GM20431 (cell line): ENCODE measurements at regions not wholly inside any gene's neighbourhood (a gene's known extent, or its start where the extent isn't known, plus 50 kb on each side); places are given as distances from the start of the nearest gene placed in this dataset.
"Not testable (repeated sequence)": the region's sequence is repeated elsewhere in the genome, so short reads cannot be mapped to it uniquely, and the experiment has no call there.

Experiments
- in situ Hi-C: fragments of 300-500 bp; cut with MseI, MboI; formaldehyde crosslinking; loops from one replicate; pipeline ENCODE4 v1.15.0; 2020; ENCODE audit warnings: low sequenced_read_pairs; ENCODE audit not compliant: unreplicated experiment

DNA sequence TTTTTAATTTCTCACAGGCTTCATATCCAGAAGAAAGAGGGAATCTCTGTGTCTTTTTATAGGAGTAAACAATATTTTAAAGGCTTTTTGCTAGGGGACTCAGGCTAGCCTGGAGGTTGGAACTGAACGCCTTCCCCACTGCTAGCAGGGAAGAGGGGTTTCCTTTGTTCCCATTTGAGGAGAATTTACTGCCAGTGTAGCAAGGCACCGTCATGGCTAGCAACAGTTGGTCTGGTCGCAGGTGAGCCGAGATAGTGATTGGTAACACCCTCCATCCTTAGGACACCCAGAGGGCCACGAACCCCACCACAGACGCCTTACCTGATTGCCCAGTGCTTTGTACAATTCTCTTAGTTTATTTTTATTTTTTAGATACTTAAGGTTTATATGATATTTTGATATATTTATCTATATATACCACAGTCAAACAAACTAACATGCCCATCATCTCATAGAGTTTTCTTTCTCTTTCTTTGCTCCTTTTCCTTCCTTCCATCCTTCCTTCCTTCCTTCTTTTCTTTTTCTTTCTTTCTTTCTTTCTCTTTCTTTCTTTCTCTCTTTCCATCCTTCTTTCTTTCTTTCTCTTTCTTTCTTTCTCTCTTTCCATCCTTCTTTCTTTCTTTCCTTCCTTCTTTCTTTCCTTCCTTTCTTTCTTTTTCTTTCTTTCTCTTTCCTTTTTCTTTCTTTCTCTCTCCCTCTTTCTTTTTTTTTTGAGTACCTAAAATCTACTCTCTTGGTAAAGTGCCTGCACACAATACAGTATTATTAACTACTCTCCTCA, 219.0 kb upstream of the AKR1E2 start:
- in situ Hi-C loops: no loop called here

DNA sequence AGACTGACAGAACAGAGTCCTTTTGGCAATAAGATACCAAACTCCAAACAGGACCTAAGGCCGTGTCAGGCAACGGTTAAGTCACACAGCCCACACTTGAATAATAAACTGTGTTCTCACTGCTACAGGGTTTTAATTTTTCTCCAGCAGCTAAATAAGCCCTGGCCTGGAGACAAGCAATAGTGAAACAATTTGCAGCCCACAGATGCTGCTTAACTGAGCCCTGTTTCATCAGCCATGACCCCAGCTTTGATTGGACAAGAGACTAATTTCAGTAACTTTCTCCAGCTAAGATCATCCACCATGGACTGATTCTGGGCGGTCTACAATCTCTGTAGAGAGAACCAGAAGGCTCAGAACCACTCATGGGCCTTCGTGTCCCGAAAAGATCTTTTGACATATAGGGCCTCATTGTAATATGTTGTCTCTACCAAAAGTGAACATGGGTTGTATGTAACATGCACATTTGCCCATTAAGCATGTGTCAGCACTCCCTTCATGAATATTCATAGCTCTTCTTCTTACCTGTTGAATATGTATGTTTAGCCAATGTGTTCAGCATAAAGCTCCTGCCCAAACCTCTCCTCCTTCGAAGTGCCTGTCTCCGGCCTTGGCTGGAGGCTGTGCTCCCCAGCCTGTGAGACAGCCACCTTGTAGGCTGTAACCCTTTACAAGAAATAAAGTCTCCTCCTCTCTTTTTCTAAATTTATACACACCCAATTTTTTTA, 223.1 kb upstream of the AKR1E2 start:
- in situ Hi-C loops: no loop called here

DNA sequence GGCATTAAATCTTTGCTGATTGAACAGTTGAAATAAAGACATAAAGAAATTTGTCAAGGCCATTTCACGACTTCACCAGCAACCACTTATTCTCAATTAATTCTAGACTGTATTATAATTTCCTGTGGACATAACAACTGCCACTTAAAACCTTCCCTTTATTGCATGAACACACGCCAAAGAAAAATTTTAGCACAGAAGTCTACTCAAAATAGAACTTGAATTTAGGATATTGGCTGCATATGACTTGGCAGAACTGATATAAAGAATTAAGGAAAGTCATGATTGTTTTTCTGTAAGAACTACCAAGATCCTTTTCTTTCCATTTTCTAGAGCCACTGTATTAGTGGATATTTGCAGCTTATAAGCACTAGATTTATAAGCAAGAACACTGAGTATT, 226.5 kb upstream of the AKR1E2 start:
- in situ Hi-C loops: no loop called here

DNA sequence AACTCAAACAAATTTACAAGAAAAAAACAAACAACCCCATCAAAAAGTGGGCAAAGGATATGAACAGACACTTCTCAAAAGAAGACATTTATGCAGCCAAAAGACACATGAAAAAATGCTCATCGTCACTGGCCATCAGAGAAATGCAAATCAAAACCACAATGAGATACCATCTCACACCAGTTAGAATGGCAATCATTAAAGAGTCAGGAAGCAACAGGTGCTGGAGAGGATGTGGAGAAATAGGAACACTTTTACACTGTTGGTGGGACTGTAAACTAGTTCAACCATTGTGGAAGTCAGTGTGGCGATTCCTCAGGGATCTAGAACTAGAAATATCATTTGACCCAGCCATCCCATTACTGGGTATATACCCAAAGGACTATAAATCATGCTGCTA, 228.1 kb upstream of the AKR1E2 start:
- in situ Hi-C loops: not testable (repeated sequence)

DNA sequence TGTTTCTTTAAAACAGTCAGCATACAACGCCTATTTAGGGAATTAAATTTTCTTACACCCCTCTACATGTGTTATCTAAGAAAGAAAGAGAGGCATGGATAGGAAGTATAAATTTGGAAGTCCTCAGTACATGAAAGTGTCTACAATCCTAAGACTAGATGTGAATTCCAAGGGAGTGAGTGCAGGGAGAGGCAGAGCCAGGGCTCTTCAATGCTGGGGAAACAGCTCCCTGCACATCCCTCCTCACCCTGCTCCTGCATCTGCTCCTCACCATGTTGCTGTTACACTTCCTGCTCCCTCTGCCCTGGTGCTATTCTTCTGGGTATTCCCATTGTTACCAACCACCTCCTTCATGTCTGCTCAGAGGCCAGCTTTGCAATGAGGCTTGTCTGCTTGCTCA, 229.1 kb upstream of the AKR1E2 start:
- in situ Hi-C loops: no loop called here

DNA sequence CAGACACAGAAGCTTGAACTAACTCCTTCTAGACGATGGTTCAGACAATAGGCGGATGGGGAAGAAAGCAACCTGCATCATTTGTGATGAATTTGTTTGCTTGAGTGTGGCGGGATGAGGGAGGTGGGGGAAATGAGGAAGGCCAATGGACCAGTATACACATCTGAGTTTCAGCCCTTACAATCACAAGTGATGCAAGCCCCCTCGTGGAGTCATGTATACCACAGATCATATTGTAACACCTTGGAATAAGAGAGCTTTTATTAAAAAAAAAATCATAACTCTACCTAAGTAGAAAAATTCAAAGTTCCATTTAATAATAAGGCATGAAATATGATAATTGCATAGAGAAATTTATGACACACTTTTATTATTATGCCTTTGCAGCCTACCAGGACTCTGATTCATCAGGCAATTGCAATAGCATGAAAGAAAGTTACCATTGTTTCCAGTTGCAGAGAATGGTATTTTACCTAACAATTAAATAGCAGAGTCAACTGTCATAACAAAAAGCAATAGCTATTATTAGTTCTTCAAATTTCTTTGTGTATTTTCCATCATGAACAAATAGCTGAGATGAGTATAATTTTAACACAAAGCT, 230.2 kb upstream of the AKR1E2 start:
- in situ Hi-C loops: no loop called here

DNA sequence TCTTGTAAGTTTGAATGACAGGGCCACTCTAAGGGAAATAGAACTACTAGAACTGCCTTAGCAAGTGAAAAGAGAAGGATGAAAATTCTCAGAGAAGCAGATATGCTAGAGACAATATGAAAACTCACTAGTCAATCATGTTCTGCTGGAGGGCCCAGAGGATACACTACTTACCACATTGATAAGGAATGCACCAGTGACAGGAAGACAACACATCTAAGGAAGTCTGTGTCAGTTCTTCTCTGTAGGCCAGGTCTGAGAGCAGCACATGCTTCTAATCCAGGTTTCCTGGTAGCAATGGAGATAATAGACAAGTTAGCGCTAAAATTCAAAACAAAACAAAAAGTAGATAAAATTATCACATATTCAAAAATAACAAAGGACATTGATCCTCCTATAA, 235.2 kb upstream of the AKR1E2 start:
- in situ Hi-C loops: no loop called here

DNA sequence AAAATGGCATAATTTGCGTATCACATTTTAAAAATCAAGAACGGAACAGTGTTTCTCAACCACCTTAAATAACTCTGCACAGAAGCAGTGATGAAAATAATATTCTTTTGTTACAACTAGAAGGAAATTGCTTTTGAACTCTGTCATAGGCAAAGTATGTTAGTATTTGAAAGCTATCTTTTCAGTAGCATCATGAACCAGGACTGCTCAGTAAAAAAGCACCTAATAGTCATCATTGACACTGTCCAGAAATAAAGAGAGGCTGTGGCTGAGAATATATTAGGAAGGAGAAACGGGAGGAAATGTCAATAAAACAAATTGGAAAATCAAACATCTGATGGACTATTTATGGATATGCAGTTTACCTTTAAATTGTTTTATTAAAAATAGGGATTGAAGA, 237.2 kb upstream of the AKR1E2 start:
- in situ Hi-C loops: no loop called here

DNA sequence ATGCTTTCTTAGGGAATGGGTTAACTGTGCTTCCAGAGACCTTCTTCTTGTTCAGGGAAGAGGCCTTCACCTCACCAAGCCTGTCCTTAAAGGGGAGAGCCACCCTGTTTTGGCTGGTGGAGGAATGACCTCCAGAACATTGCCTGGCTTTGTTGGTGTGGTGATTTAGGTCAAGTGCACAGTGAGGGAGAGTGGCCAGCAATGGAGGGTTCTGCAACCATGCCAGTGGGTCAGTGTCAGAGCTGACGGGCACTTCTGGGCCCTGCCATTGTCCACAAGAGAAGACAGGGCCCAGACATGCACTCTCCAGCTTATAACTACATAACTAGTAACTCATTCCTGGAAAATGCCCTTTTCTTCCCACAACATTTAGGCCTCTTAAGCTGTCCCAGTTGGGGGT, 238.5 kb upstream of the AKR1E2 start:
- in situ Hi-C loops: no loop called here

DNA sequence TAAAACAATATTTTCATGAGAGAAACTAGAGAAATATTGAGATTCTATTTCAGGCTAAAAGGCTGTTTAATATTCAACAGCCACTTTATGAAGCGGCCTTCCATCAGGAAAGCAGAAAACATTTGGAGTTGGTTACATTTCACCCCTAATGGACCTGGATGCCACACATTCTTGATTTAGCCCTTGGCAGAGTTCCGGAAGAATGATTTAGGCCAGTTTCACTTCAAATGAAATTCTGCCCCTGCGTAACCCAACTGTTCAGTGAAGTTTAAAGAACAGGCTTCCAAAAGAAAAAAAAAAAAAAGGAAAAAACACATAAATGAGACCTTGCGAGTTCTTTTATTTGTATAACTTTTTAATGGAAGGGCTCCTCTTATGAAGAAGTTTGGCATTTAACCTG, 239.2 kb upstream of the AKR1E2 start:
- in situ Hi-C loops: no loop called here

DNA sequence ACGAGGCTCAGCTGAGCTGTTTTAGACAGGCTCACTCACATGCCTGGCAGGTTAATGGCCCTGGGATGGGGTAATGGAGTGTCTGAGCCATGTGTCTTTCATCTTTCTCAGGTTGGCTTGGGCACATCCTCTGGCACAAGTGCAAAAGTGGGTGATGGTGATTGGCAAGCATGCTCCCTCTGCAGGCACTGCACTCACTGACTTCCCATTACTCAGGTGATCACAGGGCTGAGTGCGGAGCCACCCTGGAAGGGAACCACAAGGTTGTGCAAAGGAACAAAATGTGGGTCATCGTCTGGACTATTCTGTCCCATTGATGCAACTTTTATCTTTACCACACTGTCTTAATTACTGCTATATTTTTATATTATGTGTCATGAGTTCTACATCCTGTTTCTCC, 244.1 kb upstream of the AKR1E2 start:
- in situ Hi-C loops: no loop called here

DNA sequence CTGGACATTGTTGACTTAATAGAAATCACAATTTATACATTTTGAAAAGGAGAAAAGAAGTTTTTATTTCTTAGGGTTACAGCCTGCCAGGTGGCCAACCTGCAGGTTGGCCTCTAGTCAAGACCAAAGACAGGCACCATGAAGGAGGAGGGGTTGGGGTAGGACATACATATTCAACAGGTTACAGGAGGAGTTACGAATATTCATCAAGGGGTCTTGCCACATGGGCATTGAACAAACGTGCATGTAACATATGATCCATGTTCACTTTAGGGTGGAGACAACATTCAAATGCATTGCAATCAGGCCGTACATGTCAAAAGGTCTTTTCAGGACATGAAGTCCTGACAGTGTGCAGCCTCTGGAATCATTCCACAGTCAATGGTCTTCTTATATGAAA, 246.2 kb upstream of the AKR1E2 start:
- in situ Hi-C loops: no loop called here

DNA sequence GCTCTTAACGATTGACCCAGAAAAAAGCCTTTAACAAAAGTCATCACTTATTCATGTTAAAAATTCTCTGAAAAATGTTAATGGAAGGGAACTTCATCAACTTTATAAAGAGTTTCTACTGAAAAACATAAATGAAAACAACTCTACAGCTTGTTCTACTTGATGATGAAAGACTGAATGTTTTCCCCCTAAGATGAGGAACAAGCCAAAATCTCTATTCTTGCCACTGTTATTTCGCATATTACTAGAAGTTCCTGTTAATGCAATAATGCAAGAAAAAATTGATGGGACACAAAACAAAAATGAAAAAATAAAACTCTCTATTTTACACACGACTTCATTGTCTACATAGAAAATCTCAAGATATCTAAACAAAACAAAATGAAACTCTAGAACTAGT, 249.8 kb upstream of the AKR1E2 start:
- in situ Hi-C loops: no loop called here

DNA sequence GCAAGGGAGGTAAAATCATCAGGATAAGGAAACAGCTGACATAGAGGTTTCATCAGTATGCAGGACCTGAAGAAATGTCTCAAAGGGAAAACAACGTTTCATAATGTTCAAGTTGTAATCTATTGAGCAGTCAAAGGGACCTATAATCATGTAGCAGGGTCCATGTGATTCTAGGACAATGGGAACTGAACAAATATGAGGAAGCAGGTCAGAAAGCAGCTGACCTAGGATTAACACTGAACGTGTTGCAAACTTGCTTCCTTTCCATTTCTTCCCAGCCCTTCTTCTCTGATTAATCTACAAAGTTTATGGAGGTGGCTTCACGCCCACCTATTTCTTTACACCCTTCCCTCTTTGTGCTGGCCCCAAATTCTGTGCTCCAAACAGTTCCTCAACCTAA, 256.9 kb upstream of the AKR1E2 start:
- in situ Hi-C loops: no loop called here

DNA sequence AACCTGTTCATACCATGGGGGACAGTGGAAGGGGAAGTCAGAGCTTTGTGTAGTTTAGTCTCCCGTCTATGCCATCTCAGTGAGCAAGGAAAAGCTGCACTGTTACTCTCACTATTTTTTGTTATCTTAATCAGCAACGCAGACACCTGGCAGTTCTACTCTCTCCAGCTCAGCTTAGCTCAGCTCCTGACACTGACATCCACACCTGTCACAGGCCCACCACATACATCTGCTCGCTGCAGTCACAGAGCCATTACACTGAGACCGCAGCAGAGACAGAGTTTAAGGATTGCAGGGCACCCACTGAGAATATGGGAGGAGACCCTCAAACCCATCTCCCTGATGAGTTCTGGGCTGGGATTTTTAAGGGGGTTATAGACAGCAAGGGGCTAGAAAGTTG, 257.3 kb upstream of the AKR1E2 start:
- in situ Hi-C loops: no loop called here

DNA sequence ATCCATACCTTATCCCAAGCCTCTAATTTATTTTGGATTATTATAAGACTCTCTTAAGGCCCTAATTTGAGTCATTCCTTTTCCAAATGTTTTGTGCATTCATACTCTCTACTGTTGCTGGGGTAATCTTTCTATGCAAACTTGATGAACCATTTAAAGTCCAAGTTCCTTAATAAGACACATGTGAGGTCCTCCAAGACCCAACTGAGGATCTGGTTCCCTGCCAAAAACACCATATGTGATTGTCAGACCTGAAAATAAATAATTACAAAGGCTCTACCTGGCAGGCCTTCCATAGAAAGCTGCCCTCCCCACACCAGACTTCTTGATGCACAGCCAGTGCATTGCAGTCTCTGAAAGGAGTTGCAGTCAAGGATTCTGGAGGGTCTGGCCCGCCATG, 257.9 kb upstream of the AKR1E2 start:
- in situ Hi-C loops: no loop called here

DNA sequence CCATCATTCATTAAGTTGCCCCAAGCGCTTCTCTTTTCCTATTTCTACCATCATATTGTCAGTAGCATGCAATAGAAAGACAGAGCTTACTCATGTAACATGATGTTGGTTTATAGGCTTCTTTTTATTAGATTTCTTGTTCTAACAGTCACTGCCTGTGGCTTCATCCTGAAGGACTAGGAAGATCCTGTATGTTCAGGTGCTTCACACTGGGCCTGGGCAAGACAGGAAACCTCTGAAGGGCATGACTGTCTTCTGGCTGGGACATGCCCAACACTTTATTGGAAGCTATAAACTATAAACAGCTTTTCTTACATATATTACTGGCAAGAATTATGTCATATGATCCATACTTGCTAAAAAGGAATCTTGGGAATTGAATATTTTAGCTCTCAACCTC, 258.4 kb upstream of the AKR1E2 start:
- in situ Hi-C loops: no loop called here

DNA sequence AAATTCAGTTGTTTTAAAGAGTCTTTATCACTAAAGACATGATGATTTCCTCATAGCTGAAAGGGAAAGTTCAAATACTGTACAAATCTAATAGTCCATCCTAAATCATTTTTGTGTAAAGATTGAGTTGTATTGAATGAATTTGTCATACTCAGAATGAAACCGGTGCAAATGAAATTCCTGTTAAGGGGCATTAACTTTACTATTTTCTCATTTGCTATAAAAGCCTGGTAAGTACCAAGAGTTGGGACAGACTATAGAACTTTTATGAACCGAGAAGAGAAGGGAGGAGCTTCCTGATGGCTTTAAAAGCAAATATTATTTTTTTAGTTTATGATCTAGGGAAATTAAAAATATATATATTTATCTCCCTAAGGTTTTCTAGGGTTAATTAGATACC, 260.0 kb upstream of the AKR1E2 start:
- in situ Hi-C loops: no loop called here

DNA sequence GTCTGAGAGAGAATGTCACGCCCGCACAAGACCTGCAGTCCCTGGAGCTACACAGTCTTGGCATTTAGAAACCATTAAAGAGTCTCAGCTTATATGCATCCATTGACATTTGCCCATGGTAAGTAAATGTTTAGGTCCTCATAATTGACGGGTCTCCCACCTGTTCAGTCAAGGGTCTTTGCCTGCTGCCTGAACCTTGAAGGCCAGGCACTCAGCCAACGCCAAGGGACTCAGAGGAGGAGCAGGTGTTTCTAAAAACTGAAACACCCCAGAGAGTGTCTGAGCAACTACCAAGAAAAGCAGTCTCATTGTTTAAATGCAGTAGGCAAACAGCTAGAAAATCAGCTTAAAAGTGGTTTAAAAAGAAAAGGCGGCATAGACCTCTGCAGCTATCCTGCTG, 264.7 kb upstream of the AKR1E2 start:
- in situ Hi-C loops: no loop called here

DNA sequence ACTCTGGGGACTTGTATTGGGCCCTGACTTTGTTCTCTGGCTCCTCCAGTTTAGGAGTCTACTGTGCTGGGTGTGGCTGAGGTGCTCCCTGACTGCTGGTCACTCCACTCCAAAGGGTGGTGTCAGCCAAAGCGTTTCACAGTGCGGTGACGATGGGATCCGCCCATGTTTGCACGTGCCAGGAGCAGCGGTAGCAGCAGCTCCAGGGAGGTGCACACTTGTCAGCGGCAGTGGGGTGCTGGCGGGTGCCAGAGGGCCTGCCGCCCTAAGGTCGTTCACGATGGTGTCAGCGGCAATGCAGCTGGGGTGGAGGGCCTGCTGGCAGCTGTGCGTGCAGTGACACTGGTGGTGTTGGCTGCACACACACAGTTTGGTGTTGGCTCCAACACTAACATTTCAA, 268.5 kb upstream of the AKR1E2 start:
- in situ Hi-C loops: no loop called here

DNA sequence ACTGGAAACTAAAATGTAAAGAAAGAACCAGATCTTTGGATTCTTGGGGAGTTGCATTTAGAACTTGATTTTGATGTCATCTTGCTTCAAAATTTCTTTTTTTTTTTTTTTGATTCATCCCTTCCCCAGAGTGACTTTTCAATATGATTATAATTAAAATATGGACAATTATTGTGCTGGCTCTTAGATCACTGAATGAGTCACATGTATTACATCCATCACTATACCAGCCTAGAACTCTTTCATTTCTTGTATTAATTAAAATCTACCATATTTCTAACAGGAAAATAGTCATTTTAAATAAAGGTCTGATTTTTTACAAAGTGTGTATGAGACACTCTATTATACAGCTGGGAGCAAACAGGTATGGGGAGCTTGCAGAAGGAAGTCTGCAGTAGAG, 269.5 kb upstream of the AKR1E2 start:
- in situ Hi-C loops: no loop called here

DNA sequence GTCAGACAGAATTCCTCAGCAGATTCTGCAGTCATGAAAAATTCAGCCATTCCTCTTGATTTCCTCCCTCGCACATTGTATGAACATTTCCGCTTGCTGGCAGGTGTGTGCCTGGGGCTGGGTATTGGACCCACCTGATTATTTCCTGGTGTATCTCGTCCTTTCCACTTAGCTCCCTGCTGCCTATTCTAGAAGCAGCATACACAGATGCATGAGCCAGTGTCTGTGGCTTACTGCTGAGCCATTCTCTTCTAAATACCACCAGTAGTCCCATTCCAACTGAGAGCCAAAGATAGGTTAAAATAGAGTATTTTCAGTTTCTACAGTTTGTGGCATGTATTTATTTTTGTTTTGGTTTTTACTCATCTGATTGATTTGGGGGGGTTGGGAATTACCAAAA, 270.1 kb upstream of the AKR1E2 start:
- in situ Hi-C loops: no loop called here
